ENCODE measurements at regions not wholly inside any gene's neighbourhood (a gene's known extent, or its start where the extent isn't known, plus 50 kb on each side); places are given as distances from the start of the nearest gene placed in this dataset.

GRCh38 chr12:34343766-34344165 is 321.5 kb downstream of the ALG10 start:
- intact Hi-C loops (cut with DNase I): no loop called here
- H3K27me3 ChIP-seq: no peaks in the 10 kb centered on the region
- no peak for TF ChIP-seq CTCF (IDR thresholded peaks at IDR 0.05)

GRCh38 chr12:34344851-34345522 is 322.7 kb downstream of the ALG10 start:
- no peak for TF ChIP-seq CTCF (IDR thresholded peaks at IDR 0.05)
- intact Hi-C loops (cut with DNase I): no loop called here
- Histone ChIP-seq H3K36me3 (no peaks in the 10 kb centered on the region), H3K27me3 (no peaks in the 10 kb centered on the region), H3K4me3 (no peak overlapping the region), H3K4me1 (no peaks in the 10 kb centered on the region), H3K27ac (no peak overlapping the region), H3K9me3 (peaks cover 0 to 100% of the 10 kb centered on the region in 2 donors)
- DNase-seq (no peak), ATAC-seq (no peak)

More at GRCh38 chr12:34343766-34344165, 321.5 kb downstream of the ALG10 start:
- Histone ChIP-seq H3K36me3 (no peaks in the 10 kb centered on the region), H3K4me1 (no peaks in the 10 kb centered on the region), H3K4me3 (no peak overlapping the region), H3K27ac (no peak overlapping the region), H3K9me3 (peaks cover 0 to 100% of the 10 kb centered on the region in 2 donors)
- ATAC-seq: no peak
- no peak for DNase-seq

- DNase-seq: no peak
- Histone ChIP-seq H3K4me1 (no peaks in the 10 kb centered on the region), H3K27me3 (no peaks in the 10 kb centered on the region), H3K9me3 (peaks cover 0 to 100% of the 10 kb centered on the region in 2 donors), H3K36me3 (no peaks in the 10 kb centered on the region), H3K27ac (no peak overlapping the region), H3K4me3 (no peak overlapping the region)
- intact Hi-C loops (cut with DNase I): no loop called here
- TF ChIP-seq CTCF (IDR thresholded peaks at IDR 0.05): no peak
- ATAC-seq: no peak
These were observed 323.5 kb downstream of the ALG10 start for GRCh38 chr12:34345801-34346200.

- H3K4me3 ChIP-seq: no peak overlapping the region
- H3K27me3 ChIP-seq: no peaks in the 10 kb centered on the region
- TF ChIP-seq CTCF (IDR thresholded peaks at IDR 0.05): no peak
- H3K4me1 ChIP-seq: no peaks in the 10 kb centered on the region
- ATAC-seq (no peak), DNase-seq (no peak)
- H3K27ac ChIP-seq: no peak overlapping the region
- H3K9me3 ChIP-seq: peaks cover 0 to 100% of the 10 kb centered on the region in 2 donors
- intact Hi-C loops (cut with DNase I): no loop called here
- no peaks in the 10 kb centered on the region for H3K36me3 ChIP-seq
These were observed 324.2 kb downstream of the ALG10 start for GRCh38 chr12:34346372-34347034.

- intact Hi-C loops (cut with DNase I): no loop called here
These were observed 325.1 kb downstream of the ALG10 start for GRCh38 chr12:34347367-34347766.

More at GRCh38 chr12:34347367-34347766, 325.1 kb downstream of the ALG10 start:
- ATAC-seq (no peak), DNase-seq (no peak)
- no peak overlapping the region for H3K4me3 ChIP-seq
- peaks cover 0 to under 1% of the 10 kb centered on the region in 2 donors for H3K27me3 ChIP-seq
- H3K9me3 ChIP-seq: peaks cover 0 to 100% of the 10 kb centered on the region in 2 donors
- H3K36me3 ChIP-seq: no peaks in the 10 kb centered on the region
- H3K27ac ChIP-seq: no peak overlapping the region
- no peaks in the 10 kb centered on the region for H3K4me1 ChIP-seq
- TF ChIP-seq CTCF (IDR thresholded peaks at IDR 0.05): no peak
